Stimulated activated naive CD8-positive, alpha-beta T cell treated with anti-CD3 and anti-CD28 coated beads, Interleukin-15, amount 100 ng/mL, for 72 hours (primary cell): ENCODE measurements at regions not wholly inside any gene's neighbourhood (a gene's known extent, or its start where the extent isn't known, plus 50 kb on each side); places are given as distances from the start of the nearest gene placed in this dataset.
A peak's percentile ranks its signal among the peaks of the same experiment; 100 is the strongest.
"Not testable (repeated sequence)": the region's sequence is repeated elsewhere in the genome, so short reads cannot be mapped to it uniquely, and the experiment has no call there.

Source experiments
- ATAC-seq: fragments of 150-1000 bp; cut with Tn5 transposase; 2 replicates; pipeline ENCODE4 v1.10.0; 2021; ENCODE audit warnings: mild to moderate bottlenecking, moderate library complexity
- DNase-seq, 2 donors: peaks; one replicate each; pipeline ENCODE4 v3.0.0; 2021 to 2022
- H3K27ac Mint-ChIP-seq, 2 donors: one replicate each; pipeline ENCODE4 v1.8.0; 2022; ENCODE audit warnings: mild to moderate bottlenecking in 2 of 2, mixed read lengths in 2 of 2, moderate library complexity in 2 of 2
- H3K27me3 Mint-ChIP-seq: one replicate; pipeline ENCODE4 v1.8.0; 2022; ENCODE audit warnings: mixed read lengths
- H3K4me1 Mint-ChIP-seq: one replicate; pipeline ENCODE4 v1.8.0; 2022; ENCODE audit warnings: mild to moderate bottlenecking, mixed read lengths
- H3K4me3 Mint-ChIP-seq, 2 donors: one replicate each; pipeline ENCODE4 v1.8.0; 2022; ENCODE audit warnings: mild to moderate bottlenecking in 2 of 2, mixed read lengths in 2 of 2, moderate library complexity in 1 of 2
- H3K9me3 Mint-ChIP-seq, 2 donors: one replicate each; pipeline ENCODE4 v1.8.0; 2022; ENCODE audit warnings: mixed read lengths in 2 of 2

GRCh38 chr12:4822572-4822971 lies 87.1 kb upstream of the KCNA1 start:
- H3K27ac Mint-ChIP-seq = no peak overlapping the region

GRCh38 chr12:4824380-4824779 lies 85.3 kb upstream of the KCNA1 start:
- H3K27me3 Mint-ChIP-seq = peaks cover 4% of the 10 kb centered on the region
- DNase-seq (no peak), ATAC-seq (no peak)
- H3K4me3 Mint-ChIP-seq = no peak overlapping the region
- peaks cover 50% of the 10 kb centered on the region for H3K4me1 Mint-ChIP-seq
- H3K27ac Mint-ChIP-seq = no peak overlapping the region
- no peaks in the 10 kb centered on the region for H3K9me3 Mint-ChIP-seq

More at GRCh38 chr12:4822572-4822971, 87.1 kb upstream of the KCNA1 start:
- ATAC-seq (no peak), DNase-seq (no peak)
- no peak overlapping the region for H3K4me3 Mint-ChIP-seq
- peaks cover 40% of the 10 kb centered on the region for H3K4me1 Mint-ChIP-seq
- no peaks in the 10 kb centered on the region for H3K9me3 Mint-ChIP-seq
- H3K27me3 Mint-ChIP-seq = peaks cover 15% of the 10 kb centered on the region

- Mint-ChIP-seq H3K4me3 (no peak overlapping the region), H3K27me3 (no peaks in the 10 kb centered on the region), H3K27ac (no peak overlapping the region), H3K9me3 (no peaks in the 10 kb centered on the region), H3K4me1 (peaks cover 55% of the 10 kb centered on the region)
- ATAC-seq (peak; percentile 34), DNase-seq (no peak)
These were observed 84.5 kb upstream of the KCNA1 start for GRCh38 chr12:4825011-4825858.

- Mint-ChIP-seq H3K9me3 (peaks cover 0 to under 1% of the 10 kb centered on the region in 2 donors), H3K27me3 (no peaks in the 10 kb centered on the region), H3K4me1 (peaks cover 72% of the 10 kb centered on the region), H3K27ac (no peak overlapping the region), H3K4me3 (no peak overlapping the region)
- DNase-seq = no peak
- ATAC-seq = no peak
These were observed 82.8 kb upstream of the KCNA1 start for GRCh38 chr12:4826909-4827308.

GRCh38 chr12:4828176-4828575 lies 81.5 kb upstream of the KCNA1 start:
- Mint-ChIP-seq H3K27ac (peak overlapping the region in 1 of 2 donors; percentile 95), H3K9me3 (peaks cover 5 to 13% of the 10 kb centered on the region in 2 donors), H3K4me3 (peak overlapping the region; percentile 81 to 84), H3K4me1 (peaks cover 78% of the 10 kb centered on the region), H3K27me3 (no peaks in the 10 kb centered on the region)
- no peak for DNase-seq
- ATAC-seq = no peak

GRCh38 chr12:4829161-4829792 lies 80.4 kb upstream of the KCNA1 start:
- peaks cover 78% of the 10 kb centered on the region for H3K4me1 Mint-ChIP-seq
- peaks cover 8 to 16% of the 10 kb centered on the region in 2 donors for H3K9me3 Mint-ChIP-seq
- ATAC-seq (peak; percentile 90), DNase-seq (peak in 1 of 2 donors; percentile 17)
- H3K4me3 Mint-ChIP-seq = peak overlapping the region; percentile 81 to 84
- peak overlapping the region; percentile 95 to 96 for H3K27ac Mint-ChIP-seq
- no peaks in the 10 kb centered on the region for H3K27me3 Mint-ChIP-seq

GRCh38 chr12:4829793-4830162 lies 79.9 kb upstream of the KCNA1 start:
- Mint-ChIP-seq H3K4me3 (peak overlapping the region; percentile 81 to 84), H3K4me1 (peaks cover 77% of the 10 kb centered on the region), H3K9me3 (peaks cover 8 to 16% of the 10 kb centered on the region in 2 donors), H3K27me3 (no peaks in the 10 kb centered on the region), H3K27ac (peak overlapping the region; percentile 95 to 96)
- DNase-seq = no peak
- ATAC-seq = peak; percentile 45

- no peaks in the 10 kb centered on the region for H3K27me3 Mint-ChIP-seq
- DNase-seq (no peak), ATAC-seq (no peak)
- H3K4me1 Mint-ChIP-seq = peaks cover 68% of the 10 kb centered on the region
- H3K4me3 Mint-ChIP-seq = peak overlapping the region; percentile 81 to 84
- H3K27ac Mint-ChIP-seq = peak overlapping the region; percentile 95 to 96
- peaks cover 8 to 16% of the 10 kb centered on the region in 2 donors for H3K9me3 Mint-ChIP-seq
These were observed 79.0 kb upstream of the KCNA1 start for GRCh38 chr12:4830556-4831210.

- DNase-seq (no peak), ATAC-seq (no peak)
- no peak overlapping the region for H3K4me3 Mint-ChIP-seq
- no peak overlapping the region for H3K27ac Mint-ChIP-seq
- peaks cover 44% of the 10 kb centered on the region for H3K4me1 Mint-ChIP-seq
- peaks cover 8 to 16% of the 10 kb centered on the region in 2 donors for H3K9me3 Mint-ChIP-seq
- peaks cover 8% of the 10 kb centered on the region for H3K27me3 Mint-ChIP-seq
These were observed 76.7 kb upstream of the KCNA1 start for GRCh38 chr12:4833053-4833452.

GRCh38 chr12:4833524-4833923 lies 76.2 kb upstream of the KCNA1 start:
- Mint-ChIP-seq H3K4me3 (no peak overlapping the region), H3K4me1 (peaks cover 40% of the 10 kb centered on the region), H3K27me3 (peaks cover 8% of the 10 kb centered on the region), H3K9me3 (peaks cover 8 to 16% of the 10 kb centered on the region in 2 donors), H3K27ac (no peak overlapping the region)
- ATAC-seq (no peak), DNase-seq (no peak)

GRCh38 chr12:4842401-4842800 lies 67.3 kb upstream of the KCNA1 start:
- peaks cover 8 to 12% of the 10 kb centered on the region in 2 donors for H3K9me3 Mint-ChIP-seq

GRCh38 chr12:4843907-4844306 lies 65.8 kb upstream of the KCNA1 start:
- ATAC-seq (no peak), DNase-seq (no peak)
- no peak overlapping the region for H3K27ac Mint-ChIP-seq
- H3K4me3 Mint-ChIP-seq = no peak overlapping the region
- no peaks in the 10 kb centered on the region for H3K4me1 Mint-ChIP-seq
- peaks cover 23% of the 10 kb centered on the region for H3K27me3 Mint-ChIP-seq
- peaks cover 8 to 12% of the 10 kb centered on the region in 2 donors for H3K9me3 Mint-ChIP-seq

More at GRCh38 chr12:4842401-4842800, 67.3 kb upstream of the KCNA1 start:
- H3K4me3 Mint-ChIP-seq, DNase-seq, H3K4me1 Mint-ChIP-seq, ATAC-seq, H3K27ac Mint-ChIP-seq: not testable (repeated sequence)
- H3K27me3 Mint-ChIP-seq = peaks cover 25% of the 10 kb centered on the region

- Mint-ChIP-seq H3K4me1 (no peaks in the 10 kb centered on the region), H3K4me3 (no peak overlapping the region), H3K9me3 (peaks cover 2 to 3% of the 10 kb centered on the region in 2 donors), H3K27me3 (peaks cover 8% of the 10 kb centered on the region), H3K27ac (no peak overlapping the region)
- ATAC-seq = no peak
- DNase-seq = no peak
These were observed 62.0 kb upstream of the KCNA1 start for GRCh38 chr12:4847713-4848112.

GRCh38 chr12:4849115-4849541 lies 60.6 kb upstream of the KCNA1 start:
- Mint-ChIP-seq H3K9me3 (no peaks in the 10 kb centered on the region), H3K27ac (no peak overlapping the region), H3K4me3 (no peak overlapping the region), H3K4me1 (no peaks in the 10 kb centered on the region), H3K27me3 (peaks cover 7% of the 10 kb centered on the region)
- DNase-seq (no peak), ATAC-seq (no peak)

- no peak for ATAC-seq
- H3K4me3 Mint-ChIP-seq = no peak overlapping the region
These were observed 59.8 kb upstream of the KCNA1 start for GRCh38 chr12:4849795-4850345.

More at GRCh38 chr12:4849795-4850345, 59.8 kb upstream of the KCNA1 start:
- Mint-ChIP-seq H3K4me1 (no peaks in the 10 kb centered on the region), H3K27me3 (peaks cover 7% of the 10 kb centered on the region), H3K27ac (peak overlapping the region in 1 of 2 donors; percentile 4), H3K9me3 (no peaks in the 10 kb centered on the region)
- DNase-seq = no peak
